ENCODE measurements at regions not wholly inside any gene's neighbourhood (a gene's known extent, or its start where the extent isn't known, plus 50 kb on each side); places are given as distances from the start of the nearest gene placed in this dataset.

DNA sequence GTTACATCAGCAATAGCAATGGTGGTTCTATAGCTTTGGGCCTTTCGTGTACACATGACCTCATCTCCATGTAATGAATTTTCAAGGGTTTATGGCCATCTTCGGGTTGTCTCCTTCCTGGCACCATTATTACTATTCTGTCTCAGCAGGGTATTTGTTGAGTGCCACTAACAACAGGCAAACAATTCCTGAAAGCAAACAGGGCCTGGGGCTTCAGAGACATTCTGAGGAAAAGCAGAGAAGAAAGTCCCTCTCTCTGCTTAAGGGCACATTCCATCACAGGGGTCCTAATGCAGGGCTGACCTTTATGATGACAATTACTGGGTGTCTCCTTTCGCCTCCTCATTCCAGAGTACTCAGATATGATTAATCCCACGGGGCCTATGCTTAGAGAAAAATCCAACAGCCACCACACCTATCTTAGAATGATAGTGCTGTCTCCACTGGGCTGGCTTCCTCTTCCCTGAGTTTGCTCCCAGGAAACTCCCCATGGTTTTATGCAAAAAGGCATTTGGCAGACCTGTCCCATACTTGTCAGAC is 540.2 kb upstream of the ZNF462 start:
- Histone ChIP-seq H3K4me2 (ENCODE audit: insufficient read depth, insufficient read length, low read length) (no peak overlapping the region), H2BK20ac (ENCODE audit: low read depth, low read length, poor library complexity, severe bottlenecking) (no peak overlapping the region), H3K23me2 (ENCODE audit: insufficient read length, low read depth, low read length, poor library complexity, severe bottlenecking) (no peaks in the 10 kb centered on the region), H3K4me1 (ENCODE audit: insufficient read depth, low read length) (no peaks in the 10 kb centered on the region; the same call in 1 of the 2 replicates), H2AK5ac (ENCODE audit: insufficient read length, low read length) (no peak overlapping the region), H4K91ac (ENCODE audit: insufficient read length, low read depth, low read length) (no peak overlapping the region), H4K5ac (ENCODE audit: insufficient read length, low read depth, low read length) (no peak overlapping the region), H3K27ac (ENCODE audit: insufficient read length, low read depth, low read length) (no peak overlapping the region), H2BK5ac (ENCODE audit: insufficient read length, low read length) (no peak overlapping the region), H3T11ph (ENCODE audit: low read length) (no peak overlapping the region), H3K4ac (ENCODE audit: low read depth, low read length) (no peak overlapping the region), H3K18ac (ENCODE audit: insufficient read length, low read depth, low read length) (no peak overlapping the region), H2BK12ac (ENCODE audit: insufficient read length, low read depth, low read length) (no peak overlapping the region), H2BK120ac (ENCODE audit: low read depth, low read length, poor library complexity, severe bottlenecking) (no peak overlapping the region), H3K79me2 (ENCODE audit: insufficient read depth, low read length) (no peaks in the 10 kb centered on the region), H3K14ac (ENCODE audit: insufficient read depth, low read length) (no peak overlapping the region), H3K23ac (ENCODE audit: insufficient read length, low read depth, low read length) (no peak overlapping the region), H3K56ac (ENCODE audit: insufficient read length, low read depth, low read length) (no peak overlapping the region), H3K9me3 (ENCODE audit: control insufficient read depth, low read depth, low read length) (no peaks in the 10 kb centered on the region), H3K79me1 (ENCODE audit: insufficient read depth, low read depth, low read length, poor library complexity, severe bottlenecking) (no peaks in the 10 kb centered on the region), H3K27me3 (ENCODE audit: insufficient read depth, low read length) (no peaks in the 10 kb centered on the region), H4K8ac (replicated peaks; ENCODE audit: insufficient read length, low read depth, low read length) (no peak overlapping the region), H2BK15ac (ENCODE audit: low read depth, low read length) (no peak overlapping the region), H3K9ac (ENCODE audit: extremely low read depth, insufficient read length, low read length) (no peak overlapping the region), H2AFZ (ENCODE audit: low read length) (no peak overlapping the region), H4K20me1 (ENCODE audit: control insufficient read depth, insufficient read depth, insufficient read length) (no peaks in the 10 kb centered on the region)
- no peaks in the 10 kb centered on the region for H3K27me3 Mint-ChIP-seq (ENCODE audit: low read depth)
- no peak overlapping the region for H3K4me3 Mint-ChIP-seq
- no peaks in the 10 kb centered on the region for H3K9me3 Mint-ChIP-seq
- peak overlapping the region in 1 of 3 experiments; percentile 37; a peak in 1 of 7 replicates for H3K27ac Mint-ChIP-seq
- H3K4me1 Mint-ChIP-seq, result peaks cover 15 to 21% of the 10 kb centered on the region in 2 experiments; a peak in 3 of 4 replicates
- H3K36me3 Mint-ChIP-seq (ENCODE audit: insufficient read depth in 1 of 3, low read depth in 3 of 3), result no peaks in the 10 kb centered on the region
- no CpG with 5 or more reads among the region's 4 CpGs for WGBS (ENCODE audit: extremely low coverage, insufficient read length, low lambda C conversion rate)
- no peak for TF ChIP-seq CTCF (conservative IDR thresholded peaks at IDR 0.05)
- no peak for DNase-seq

Measured in H9 (cell line).